HepG2 (cell line): ENCODE measurements at regions not wholly inside any gene's neighbourhood (a gene's known extent, or its start where the extent isn't known, plus 50 kb on each side); places are given as distances from the start of the nearest gene placed in this dataset.

Experiments
- ATF7 ChIP-seq, 2 experiments: fragments of 450-650 bp in 1 of 2; sonication (generic) in 1 of 2; formaldehyde crosslinking in 1 of 2; IDR thresholded peaks; 2 replicates each; pipeline versions ENCODE4 v1.4.0 to v1.6.1; 2016 to 2020; ENCODE audit warnings: antibody characterized with exemption in 1 of 2, mild to moderate bottlenecking in 1 of 2, missing genetic modification reagents in 1 of 2
- EP300 ChIP-seq, 3 experiments: sonication (generic) in 1 of 3; formaldehyde crosslinking in 1 of 3; IDR thresholded peaks; 2 replicates each; pipeline versions ENCODE4 v1.5.1 to v1.6.1; 2011 to 2020; ENCODE audit warnings: low read depth in 2 of 3, low read length in 2 of 3, borderline replicate concordance in 1 of 3, improper control_type of control experiment in 1 of 3, mild to moderate bottlenecking in 1 of 3, missing genetic modification reagents in 1 of 3, moderate library complexity in 1 of 3
- KAT7 ChIP-seq: IDR thresholded peaks from 2 replicates; pipeline ENCODE4 v1.6.1; 2018; ENCODE audit warnings: borderline replicate concordance, missing compliant biosample characterization
- POGK ChIP-seq: sonication (generic); formaldehyde crosslinking; conservative IDR thresholded peaks from 2 replicates; pipeline ENCODE4 v1.8.0; 2022; ENCODE audit warnings: mild to moderate bottlenecking, moderate library complexity, missing genetic modification reagents
- POLR2A ChIP-seq, 2 experiments: IDR thresholded peaks; 2 replicates each; pipeline ENCODE4 v1.6.1; 2011; ENCODE audit warnings: low read depth in 2 of 2, low read length in 2 of 2, mild to moderate bottlenecking in 1 of 2, moderate library complexity in 1 of 2; ENCODE audit not compliant: insufficient read depth in 1 of 2
- SCMH1 ChIP-seq: sonication (generic); formaldehyde crosslinking; IDR thresholded peaks from 2 replicates; pipeline ENCODE4 v1.9.0; 2021; ENCODE audit warnings: missing genetic modification reagents, mild to moderate bottlenecking, borderline replicate concordance
- SMAD1 ChIP-seq: sonication (generic); formaldehyde crosslinking; IDR thresholded peaks from 2 replicates; pipeline ENCODE4 v1.4.0; 2020; ENCODE audit warnings: missing genetic modification reagents, low read depth, mild to moderate bottlenecking, borderline replicate concordance
- TARDBP ChIP-seq: sonication (generic); formaldehyde crosslinking; IDR thresholded peaks from 2 replicates; pipeline ENCODE4 v1.8.0; 2022; ENCODE audit warnings: mild to moderate bottlenecking, missing genetic modification reagents
- TRIM24 ChIP-seq: sonication (generic); formaldehyde crosslinking; IDR thresholded peaks from 2 replicates; pipeline ENCODE4 v1.8.0; 2022; ENCODE audit warnings: mild to moderate bottlenecking, missing genetic modification reagents
- ZBTB21 ChIP-seq: sonication (generic); formaldehyde crosslinking; IDR thresholded peaks from 2 replicates; pipeline ENCODE4 v1.4.0; 2020; ENCODE audit warnings: missing genetic modification reagents
- ZHX1 ChIP-seq: sonication (generic); formaldehyde crosslinking; IDR thresholded peaks from 2 replicates; pipeline ENCODE4 v1.8.1; 2022; ENCODE audit warnings: low read depth, mild to moderate bottlenecking, missing genetic modification reagents
- ZSCAN25 ChIP-seq: sonication (generic); formaldehyde crosslinking; IDR thresholded peaks from 2 replicates; pipeline ENCODE4 v1.8.0; 2022; ENCODE audit warnings: mild to moderate bottlenecking, missing genetic modification reagents
- ZZZ3 ChIP-seq: sonication (generic); formaldehyde crosslinking; IDR thresholded peaks from 2 replicates; pipeline ENCODE4 v1.4.0; 2020; ENCODE audit warnings: missing genetic modification reagents, mild to moderate bottlenecking, borderline replicate concordance
- TF ChIP-seq, protein P1 (sequence below): sonication (generic); formaldehyde crosslinking; IDR thresholded peaks from 2 replicates; pipeline ENCODE4 v1.5.1; 2020; ENCODE audit warnings: mild to moderate bottlenecking, missing genetic modification reagents, moderate library complexity

GRCh38 chr2:83470928-83471327 lies 988.2 kb downstream of the SUCLG1 start:
- no peak for TF ChIP-seq TRIM24 (CRISPR knock-in tag)
- TF ChIP-seq SMAD1 (CRISPR knock-in tag) = no peak
- no peak for TF ChIP-seq POGK (CRISPR knock-in tag)
- no peak for TF ChIP-seq ZHX1
- no peak for TF ChIP-seq ZSCAN25
- TF ChIP-seq ATF7 (IDR thresholded peaks at IDR 0.05) = no peak
- no peak for TF ChIP-seq ATF7 (CRISPR knock-in tag; IDR thresholded peaks at IDR 0.05)
- TF ChIP-seq, protein P1, sequence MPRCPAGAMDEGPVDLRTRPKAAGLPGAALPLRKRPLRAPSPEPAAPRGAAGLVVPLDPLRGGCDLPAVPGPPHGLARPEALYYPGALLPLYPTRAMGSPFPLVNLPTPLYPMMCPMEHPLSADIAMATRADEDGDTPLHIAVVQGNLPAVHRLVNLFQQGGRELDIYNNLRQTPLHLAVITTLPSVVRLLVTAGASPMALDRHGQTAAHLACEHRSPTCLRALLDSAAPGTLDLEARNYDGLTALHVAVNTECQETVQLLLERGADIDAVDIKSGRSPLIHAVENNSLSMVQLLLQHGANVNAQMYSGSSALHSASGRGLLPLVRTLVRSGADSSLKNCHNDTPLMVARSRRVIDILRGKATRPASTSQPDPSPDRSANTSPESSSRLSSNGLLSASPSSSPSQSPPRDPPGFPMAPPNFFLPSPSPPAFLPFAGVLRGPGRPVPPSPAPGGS (CRISPR knock-in tag) = no peak
- TF ChIP-seq TARDBP = no peak
- TF ChIP-seq ZZZ3 = no peak
- TF ChIP-seq SCMH1 = no peak
- TF ChIP-seq EP300 (IDR thresholded peaks at IDR 0.05; ENCODE audit: low read depth in 2 of 2, low read length in 2 of 2) = no peak
- no peak for TF ChIP-seq EP300 (CRISPR knock-in tag; IDR thresholded peaks at IDR 0.05; ENCODE audit: borderline replicate concordance)
- TF ChIP-seq ZBTB21 = no peak
- TF ChIP-seq KAT7 (CRISPR knock-in tag) = no peak
- TF ChIP-seq POLR2A (IDR thresholded peaks at IDR 0.05; ENCODE audit: insufficient read depth in 1 of 2, low read depth in 2 of 2, low read length in 2 of 2) = no peak
